Dermis microvascular lymphatic vessel endothelial cell (primary cell): ENCODE measurements at regions not wholly inside any gene's neighbourhood (a gene's known extent, or its start where the extent isn't known, plus 50 kb on each side); places are given as distances from the start of the nearest gene placed in this dataset.
"Not testable (repeated sequence)": the region's sequence is repeated elsewhere in the genome, so short reads cannot be mapped to it uniquely, and the experiment has no call there.

Experiments
- DNase-seq, 2 donors: peaks; one replicate each; pipeline versions ENCODE4 v3.0.0 to v3.0.0-alpha.2; 2010; ENCODE audit warnings: low read depth in 2 of 2

DNA sequence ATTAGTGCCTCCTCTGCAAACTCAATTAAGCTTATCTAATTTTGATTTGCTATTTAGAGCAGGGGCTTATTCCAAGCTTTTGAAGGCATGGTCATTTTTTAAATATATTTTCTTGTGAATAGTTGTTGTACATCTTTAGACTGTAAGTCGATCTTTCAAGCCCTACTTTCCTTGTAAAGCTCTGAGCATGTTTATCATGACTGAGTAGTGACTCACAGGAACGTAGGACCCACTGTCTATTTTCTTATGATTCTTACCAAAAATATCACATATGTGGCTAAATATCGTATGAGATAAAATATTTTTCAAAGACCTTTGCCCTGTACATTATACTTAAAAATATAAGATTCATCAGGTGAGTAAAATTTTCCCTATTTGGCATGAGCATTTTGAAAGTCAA is 440.4 kb upstream of the GRIN3A start:
- DNase-seq: no peak

DNA sequence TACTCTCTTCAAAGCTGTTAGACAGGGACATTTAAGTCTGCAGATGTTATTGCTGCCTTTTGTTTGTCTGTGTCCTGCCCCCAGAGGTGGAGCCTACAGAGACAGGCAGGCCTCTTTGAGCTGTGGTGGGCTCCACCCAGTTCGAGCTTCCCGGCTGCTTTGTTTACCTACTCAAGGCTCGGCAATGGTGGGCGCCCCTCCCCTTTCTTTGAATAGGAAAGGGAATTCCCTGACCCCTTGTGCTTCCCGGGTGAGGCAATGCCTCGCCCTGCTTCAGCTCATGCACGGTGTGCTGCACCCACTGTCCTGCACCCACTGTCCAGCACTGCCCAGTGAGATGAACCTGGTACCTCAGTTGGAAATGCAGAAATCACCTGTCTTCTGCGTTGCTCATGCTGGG is 435.8 kb upstream of the GRIN3A start:
- DNase-seq: not testable (repeated sequence)

DNA sequence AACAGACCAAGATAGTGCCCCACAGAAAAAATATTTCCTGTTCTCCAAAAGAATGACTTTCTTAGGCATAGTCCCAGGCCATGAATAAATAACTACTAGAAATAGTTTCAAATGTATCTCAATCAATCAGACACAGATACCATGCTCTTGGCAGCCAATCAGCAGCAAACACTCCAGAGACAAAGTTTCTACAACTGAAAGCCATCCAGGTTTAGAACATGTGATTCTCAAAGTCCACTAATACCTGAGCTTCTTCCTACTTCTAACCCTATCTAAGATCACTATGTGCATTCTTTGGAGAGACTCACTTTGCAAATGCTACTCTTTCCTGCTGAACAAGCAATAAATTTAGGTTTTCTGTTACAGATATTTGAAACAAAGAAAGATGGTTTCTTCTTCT is 425.8 kb upstream of the GRIN3A start:
- no peak for DNase-seq

DNA sequence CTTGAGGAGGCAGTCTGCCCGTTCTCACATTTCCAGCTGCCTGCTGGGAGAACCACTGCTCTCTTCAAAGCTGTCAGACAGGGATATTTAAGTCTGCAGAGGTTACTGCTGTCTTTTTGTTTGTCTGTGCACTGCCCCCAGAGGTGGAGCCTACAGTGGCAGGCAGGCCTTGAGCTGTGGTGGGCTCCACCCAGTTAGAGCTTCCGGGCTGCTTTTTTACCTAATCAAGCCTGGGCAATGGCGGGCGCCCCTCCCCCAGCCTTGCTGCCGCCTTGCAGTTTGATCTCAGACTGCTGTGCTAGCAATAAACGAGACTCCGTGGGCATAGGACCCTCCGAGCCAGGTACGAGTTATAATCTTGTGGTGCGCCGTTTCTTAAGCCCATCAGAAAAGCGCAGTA is 414.6 kb upstream of the GRIN3A start:
- DNase-seq: not testable (repeated sequence)

DNA sequence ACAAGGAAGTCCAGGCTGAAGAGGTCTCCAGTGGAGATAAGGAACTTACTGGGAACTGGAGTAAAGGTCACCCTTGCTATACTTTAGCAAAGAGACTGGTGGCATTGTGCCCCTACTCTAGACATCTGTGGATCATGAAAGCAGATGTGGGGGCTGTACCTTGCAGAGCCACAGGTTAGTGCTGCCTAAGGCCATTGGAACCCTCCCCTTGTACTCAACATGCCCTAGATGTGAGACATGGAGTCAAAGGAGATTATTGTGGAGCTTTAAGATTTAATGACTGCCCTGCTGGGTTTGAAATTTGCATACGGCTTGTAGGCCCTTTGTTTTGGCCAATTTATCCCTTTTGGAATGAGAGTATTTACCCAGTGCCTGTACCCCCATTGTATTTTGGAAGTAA is 397.3 kb upstream of the GRIN3A start:
- DNase-seq: no peak

DNA sequence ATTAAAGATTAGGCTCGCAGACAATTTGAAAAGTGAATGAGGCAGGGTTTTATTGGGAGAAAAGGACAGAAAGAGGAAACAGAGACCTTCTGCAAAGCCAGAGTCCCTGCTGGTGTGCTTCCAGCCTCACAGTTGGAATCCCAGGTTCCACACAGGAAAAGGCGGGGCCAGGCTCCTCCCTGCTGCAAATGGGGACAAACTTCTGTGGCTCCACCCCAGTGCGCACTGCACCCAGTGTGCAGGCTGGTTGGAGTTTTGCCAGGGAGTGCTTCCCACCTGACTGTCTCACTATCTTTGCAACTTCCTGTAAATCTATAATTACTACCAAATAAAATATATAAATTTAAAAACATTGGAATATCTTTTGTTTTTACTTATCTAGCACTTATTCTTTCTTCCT is 386.0 kb upstream of the GRIN3A start:
- DNase-seq: no peak

DNA sequence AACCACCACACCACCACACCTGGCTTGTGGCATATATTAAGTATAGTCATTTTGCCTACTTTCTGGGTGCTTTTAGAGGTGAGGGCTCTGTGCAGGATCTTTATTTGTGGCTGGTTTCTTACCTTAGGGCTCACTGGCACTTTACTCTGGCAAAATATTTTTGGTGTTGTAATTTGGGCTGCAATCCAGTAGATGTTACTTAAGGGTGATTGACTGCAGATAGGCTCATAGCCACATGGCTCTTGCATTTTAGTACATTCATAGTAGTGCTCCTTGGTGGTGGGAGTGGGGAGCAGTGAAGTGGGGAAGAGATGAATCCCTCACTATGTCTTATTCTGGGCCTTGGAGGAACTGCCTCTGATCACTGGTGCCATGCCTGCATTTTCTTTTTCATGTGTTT is 376.1 kb upstream of the GRIN3A start:
- DNase-seq: no peak

DNA sequence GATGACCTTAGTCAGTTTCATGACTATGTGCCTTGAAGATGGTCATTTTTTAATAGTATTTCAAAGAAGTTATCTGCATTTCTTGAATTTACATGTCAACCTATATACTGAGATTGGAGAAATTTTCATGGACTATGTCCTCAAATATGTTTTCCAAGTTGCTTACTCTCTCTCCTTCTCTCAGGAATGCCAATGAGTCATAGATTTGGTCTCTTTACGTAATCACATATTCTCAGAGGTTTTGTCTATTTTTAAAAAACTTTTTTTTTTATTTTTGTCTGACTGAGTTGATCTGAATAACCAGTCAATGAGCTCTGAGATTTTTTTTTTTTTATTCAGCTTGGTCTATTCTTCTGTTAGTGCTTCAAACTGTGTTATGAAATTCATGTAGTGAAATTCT is 374.7 kb upstream of the GRIN3A start:
- no peak for DNase-seq

DNA sequence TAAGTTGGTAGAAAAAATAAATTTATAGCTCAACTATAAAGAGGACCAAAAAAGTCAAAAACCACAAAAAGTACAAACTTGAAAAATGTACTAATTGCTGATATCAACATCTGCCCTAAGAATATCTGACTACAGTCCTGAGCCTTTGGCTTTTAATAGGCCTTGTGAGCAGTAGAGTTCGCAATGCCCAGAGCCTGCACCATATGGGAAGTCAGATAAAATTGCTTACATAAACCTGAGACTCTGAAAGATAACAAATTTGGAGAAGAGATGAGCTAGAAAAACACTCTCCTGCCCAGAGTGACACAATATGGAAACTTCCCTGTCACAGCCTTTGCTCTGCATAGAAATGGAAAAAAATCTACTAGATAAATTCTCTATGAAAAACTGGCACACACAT is 368.0 kb upstream of the GRIN3A start:
- no peak for DNase-seq

- DNase-seq: no peak
These were observed 363.3 kb upstream of the GRIN3A start for GRCh38 chr9:102101723-102102122.

DNA sequence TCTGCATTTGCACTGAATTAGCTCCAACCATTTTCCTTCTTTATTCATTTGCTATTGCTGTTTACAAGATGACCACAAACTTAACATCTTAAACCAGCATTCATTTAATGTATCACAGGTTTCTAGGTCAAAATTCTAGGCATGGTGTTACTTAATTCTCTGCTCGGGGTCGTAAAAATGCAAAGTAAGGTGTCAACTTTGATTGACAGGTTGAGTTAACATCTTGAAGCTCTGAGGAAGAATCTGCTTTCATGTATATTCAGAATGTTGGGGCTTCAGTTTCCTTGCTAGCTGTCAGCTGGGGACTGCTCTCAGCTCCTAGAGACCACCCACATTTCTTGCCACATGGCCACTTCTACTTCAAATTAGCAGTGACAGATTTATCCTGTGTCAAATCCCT is 348.7 kb upstream of the GRIN3A start:
- DNase-seq: no peak

GRCh38 chr9:102085548-102085947 is 347.1 kb upstream of the GRIN3A start:
- no peak for DNase-seq

DNA sequence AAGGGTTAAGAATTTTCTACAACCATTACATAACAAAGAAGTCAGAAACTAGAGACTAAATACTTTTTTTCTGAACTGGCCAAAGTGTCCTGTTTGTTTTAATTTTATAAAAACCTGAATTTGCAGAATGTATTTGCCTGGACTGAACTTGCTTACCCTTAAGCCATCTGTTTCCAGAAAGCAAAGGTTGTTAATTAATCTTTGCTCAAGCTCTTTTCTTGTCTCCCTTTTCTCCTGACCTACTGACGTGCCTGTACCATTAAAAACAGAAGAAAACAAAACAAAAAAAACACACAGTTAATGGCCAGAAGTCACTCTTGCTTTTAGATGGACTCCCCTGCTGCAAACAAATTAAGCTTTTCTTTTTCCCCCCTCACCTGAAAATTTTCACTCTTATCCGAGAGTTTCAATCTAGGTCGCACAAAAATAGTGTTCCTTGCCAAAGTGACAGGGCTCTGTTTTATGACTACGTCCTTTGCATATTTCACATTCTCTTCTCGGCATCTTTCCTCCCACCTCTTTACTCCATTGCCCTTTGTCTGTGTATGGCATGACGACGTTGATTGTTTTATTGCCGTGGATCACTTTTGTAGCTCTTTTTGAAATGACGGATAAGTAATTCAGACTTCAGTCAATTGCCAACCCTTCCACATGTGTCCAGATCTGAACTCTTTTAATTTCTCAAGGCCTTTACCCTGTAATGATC is 333.8 kb upstream of the GRIN3A start:
- no peak for DNase-seq

- no peak for DNase-seq
These were observed 331.5 kb upstream of the GRIN3A start for GRCh38 chr9:102069969-102070368.

- no peak for DNase-seq
These were observed 316.4 kb upstream of the GRIN3A start for GRCh38 chr9:102054811-102055210.

DNA sequence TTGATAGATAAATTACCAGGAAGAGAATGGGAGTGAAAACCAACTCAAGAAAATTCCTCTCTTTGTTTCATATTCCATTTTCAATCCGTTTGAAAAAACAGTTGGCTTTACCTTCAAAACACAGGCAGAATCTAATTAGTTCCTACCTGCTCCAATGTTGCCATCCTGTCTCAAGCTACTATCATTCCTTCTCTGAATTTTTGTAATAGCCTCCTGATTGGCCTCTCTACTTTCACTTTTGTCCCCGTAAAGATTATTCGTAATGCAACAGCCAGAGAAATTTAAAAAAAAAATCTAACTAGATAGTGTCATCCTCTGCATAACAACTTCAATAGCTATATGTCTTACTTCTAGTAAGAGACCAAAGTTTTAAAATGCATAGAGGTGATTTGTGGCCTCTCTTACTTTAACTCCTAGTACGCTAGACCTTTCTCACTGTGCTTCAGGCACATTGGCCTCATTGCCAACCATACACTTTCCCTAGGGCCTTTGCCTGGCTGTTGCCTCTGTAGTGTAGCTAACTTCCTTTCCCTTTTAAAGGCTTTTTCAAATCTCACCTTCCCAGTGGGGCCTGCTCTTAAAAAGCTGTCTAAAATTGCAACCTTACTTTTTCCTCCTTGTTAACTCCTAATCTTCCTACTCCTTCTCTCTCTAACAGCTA is 311.3 kb upstream of the GRIN3A start:
- no peak for DNase-seq

- DNase-seq: no peak
These were observed 309.1 kb upstream of the GRIN3A start for GRCh38 chr9:102047549-102047948.

DNA sequence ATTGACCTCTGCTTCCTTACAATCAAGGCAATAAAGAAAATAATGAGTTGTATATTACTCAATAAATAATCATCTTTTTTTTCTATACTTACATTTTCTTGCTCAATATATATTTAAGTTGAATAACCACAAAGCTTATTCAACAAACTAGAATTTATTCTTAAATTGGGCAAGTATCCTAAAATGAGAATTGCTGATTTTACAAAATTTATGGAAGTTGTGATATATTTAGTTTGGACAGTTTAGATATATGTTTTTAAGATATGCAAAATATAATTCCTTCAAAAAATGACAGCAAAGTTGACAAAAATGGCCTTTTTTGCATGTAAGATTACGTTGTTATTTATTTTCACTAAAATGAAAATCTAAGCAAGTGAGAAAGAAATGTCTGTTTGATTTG is 305.7 kb upstream of the GRIN3A start:
- no peak for DNase-seq

DNA sequence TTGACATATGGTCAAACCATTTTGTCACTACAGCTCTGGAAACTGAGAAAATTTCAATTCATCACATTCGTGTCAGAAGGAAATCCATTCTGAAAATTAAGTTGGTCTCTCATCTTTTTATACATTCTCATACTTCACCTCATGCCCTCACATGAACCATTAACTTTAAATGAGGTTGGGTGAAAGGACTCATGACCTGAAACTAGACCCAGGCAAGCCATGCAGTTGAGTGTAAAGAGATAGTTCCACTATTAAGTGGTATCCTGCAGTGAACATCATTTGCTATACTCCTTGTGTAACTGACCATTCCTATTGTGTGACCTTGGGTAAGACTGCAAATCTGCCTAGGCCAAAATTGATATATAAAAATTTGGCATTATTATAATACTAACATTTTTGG is 299.6 kb upstream of the GRIN3A start:
- DNase-seq: no peak

DNA sequence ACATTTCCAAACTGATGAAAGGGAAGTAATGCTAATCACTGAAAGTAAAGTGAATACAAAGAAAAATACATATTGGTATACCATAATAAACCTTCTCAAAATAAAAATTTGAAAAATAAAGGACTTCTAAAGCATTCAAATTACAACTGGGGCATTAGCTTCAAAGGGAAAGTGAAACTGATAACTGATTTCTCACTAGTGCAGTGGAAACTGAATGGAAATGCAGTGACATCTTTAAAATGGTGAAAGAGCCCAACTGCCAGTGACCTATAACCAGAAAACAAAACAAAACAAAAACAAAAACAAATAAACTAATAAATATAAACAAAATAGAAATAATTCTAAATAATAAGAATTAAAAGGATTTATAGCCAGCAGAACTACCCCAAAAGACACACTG is 297.5 kb upstream of the GRIN3A start:
- DNase-seq: no peak

GRCh38 chr9:102032614-102033013 is 294.2 kb upstream of the GRIN3A start:
- DNase-seq: no peak

DNA sequence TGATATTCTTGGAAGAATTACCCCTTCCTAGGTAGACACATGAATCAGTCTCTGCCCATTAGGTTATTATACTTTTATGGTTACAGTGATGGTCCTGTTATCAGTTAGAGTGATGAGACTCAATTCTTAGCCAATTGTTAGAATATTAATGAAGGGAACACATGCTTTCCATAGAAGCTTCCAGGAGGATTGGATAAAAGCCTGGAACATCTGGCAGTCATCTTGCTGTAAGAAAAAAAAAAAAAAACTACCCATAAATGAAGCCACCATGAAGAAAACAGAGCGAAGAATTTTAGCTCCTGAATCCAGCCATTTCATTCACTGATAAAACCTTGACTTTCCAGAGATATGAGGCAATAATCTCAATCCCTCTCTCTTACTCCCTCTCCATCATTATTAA is 262.5 kb upstream of the GRIN3A start:
- DNase-seq: no peak

- DNase-seq: no peak
These were observed 261.0 kb upstream of the GRIN3A start for GRCh38 chr9:101999441-101999840.

DNA sequence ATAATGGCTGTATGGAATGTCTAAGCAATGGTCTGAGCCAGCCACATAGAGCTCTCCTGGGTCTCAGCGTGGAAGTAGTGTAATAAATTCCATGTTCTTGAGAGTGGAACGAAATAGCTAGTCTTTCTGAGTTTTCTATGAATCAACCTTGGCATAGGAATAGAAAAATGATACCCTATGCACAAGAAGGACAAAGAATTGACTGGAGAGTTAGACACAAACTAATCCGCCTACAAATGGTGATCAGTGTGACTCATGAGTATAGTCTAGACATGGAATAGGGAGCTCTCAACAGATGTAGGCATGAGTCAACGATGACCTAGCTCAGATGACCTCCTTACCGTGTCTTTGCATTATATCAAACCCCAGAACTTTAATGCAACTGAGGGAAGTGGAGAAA is 256.8 kb upstream of the GRIN3A start:
- no peak for DNase-seq
